ENCODE measurements at regions not wholly inside any gene's neighbourhood (a gene's known extent, or its start where the extent isn't known, plus 50 kb on each side); places are given as distances from the start of the nearest gene placed in this dataset.

GRCh38 chr2:62287899-62288880, 92.3 kb downstream of the B3GNT2 start (continued):
- TF ChIP-seq SUPT5H (IDR thresholded peaks at IDR 0.05) (no peak), ARID1B (IDR thresholded peaks at IDR 0.05) (peak; percentile 69), DMBX1 (CRISPR knock-in tag; IDR thresholded peaks at IDR 0.05; ENCODE audit: borderline replicate concordance) (peak; percentile 57; the same call in 1 of the 2 replicates), PHB (CRISPR knock-in tag; IDR thresholded peaks at IDR 0.05) (no peak), ESRRB (CRISPR knock-in tag; IDR thresholded peaks at IDR 0.05; ENCODE audit: borderline replicate concordance) (no peak), HDGF (IDR thresholded peaks at IDR 0.05) (no peak), MYNN (IDR thresholded peaks at IDR 0.05) (peak; percentile 62), MYNN (CRISPR knock-in tag; IDR thresholded peaks at IDR 0.05) (no peak), PATZ1 (CRISPR knock-in tag; IDR thresholded peaks at IDR 0.05; ENCODE audit: borderline replicate concordance) (no peak), USF1 (CRISPR knock-in tag; IDR thresholded peaks at IDR 0.05) (no peak), ZNF436 (CRISPR knock-in tag; IDR thresholded peaks at IDR 0.05) (no peak), CBFB (CRISPR knock-in tag; IDR thresholded peaks at IDR 0.05) (no peak), DACH1 (IDR thresholded peaks at IDR 0.05; ENCODE audit: partially characterized antibody) (peak; percentile 27), CBFA2T2 (conservative IDR thresholded peaks at IDR 0.05) (peak; percentile 60), TAL1 (IDR thresholded peaks at IDR 0.05) (peak; percentile 9; the same call in 1 of the 2 replicates), MEIS2 (IDR thresholded peaks at IDR 0.05; ENCODE audit: partially characterized antibody) (peak; percentile 90), PTTG1 (tag; IDR thresholded peaks at IDR 0.05; ENCODE audit: low read depth) (no peak), TOE1 (IDR thresholded peaks at IDR 0.05; ENCODE audit: borderline replicate concordance) (no peak), TOE1 (CRISPR knock-in tag; IDR thresholded peaks at IDR 0.05; ENCODE audit: borderline replicate concordance, low read depth) (no peak), SP1 (CRISPR knock-in tag; IDR thresholded peaks at IDR 0.05) (0 out of 2 replicates have a peak, but pooled peaks have one; percentile 0), KDM1A (IDR thresholded peaks at IDR 0.05) (peak in 1 of 2 experiments; percentile 22; a peak in 1 of 4 replicates), ZFX (CRISPR knock-in tag; IDR thresholded peaks at IDR 0.05) (peak; percentile 18), SIN3A (IDR thresholded peaks at IDR 0.05; ENCODE audit: borderline replicate concordance in 2 of 2, control insufficient read depth in 1 of 2, low read depth in 2 of 2, low read length in 2 of 2) (no peak), NBN (IDR thresholded peaks at IDR 0.05; ENCODE audit: low read depth) (peak; percentile 51), USF2 (CRISPR knock-in tag; IDR thresholded peaks at IDR 0.05) (no peak)
